GM12872 (cell line): ENCODE measurements at regions not wholly inside any gene's neighbourhood (a gene's known extent, or its start where the extent isn't known, plus 50 kb on each side); places are given as distances from the start of the nearest gene placed in this dataset.

Experiments used
- CTCF ChIP-seq: IDR thresholded peaks from 3 replicates; pipeline ENCODE4 v1.5.1; 2011; ENCODE audit warnings: low read depth, mild to moderate bottlenecking, low read length, moderate library complexity; ENCODE audit not compliant: insufficient read depth

GRCh38 chr16:16790597-16790996, 411.7 kb downstream of the NPIPA7 start:
- no peak for TF ChIP-seq CTCF

- no peak for TF ChIP-seq CTCF
These were observed 412.1 kb downstream of the NPIPA7 start for GRCh38 chr16:16791051-16791450.

- no peak for TF ChIP-seq CTCF
These were observed 418.3 kb downstream of the NPIPA7 start for GRCh38 chr16:16797239-16797638.

DNA sequence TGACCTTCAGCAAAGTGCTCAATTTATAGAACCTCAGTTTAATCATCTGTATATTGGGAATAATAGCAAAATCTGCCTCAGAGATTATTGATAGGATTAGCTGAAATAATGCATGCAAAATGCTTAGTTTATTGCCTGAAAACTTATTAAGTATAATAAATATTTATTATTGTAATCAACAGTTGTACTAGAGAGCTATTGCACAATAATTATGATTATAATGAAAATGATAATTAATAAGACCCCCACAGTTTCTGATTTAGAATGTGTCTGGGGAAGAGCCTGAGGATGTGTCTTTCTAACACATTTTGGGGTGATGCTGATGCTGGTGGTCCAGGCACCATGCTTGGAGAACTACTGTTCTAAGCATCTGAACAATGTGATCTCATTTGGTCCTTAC, 419.6 kb downstream of the NPIPA7 start:
- TF ChIP-seq CTCF, result no peak

DNA sequence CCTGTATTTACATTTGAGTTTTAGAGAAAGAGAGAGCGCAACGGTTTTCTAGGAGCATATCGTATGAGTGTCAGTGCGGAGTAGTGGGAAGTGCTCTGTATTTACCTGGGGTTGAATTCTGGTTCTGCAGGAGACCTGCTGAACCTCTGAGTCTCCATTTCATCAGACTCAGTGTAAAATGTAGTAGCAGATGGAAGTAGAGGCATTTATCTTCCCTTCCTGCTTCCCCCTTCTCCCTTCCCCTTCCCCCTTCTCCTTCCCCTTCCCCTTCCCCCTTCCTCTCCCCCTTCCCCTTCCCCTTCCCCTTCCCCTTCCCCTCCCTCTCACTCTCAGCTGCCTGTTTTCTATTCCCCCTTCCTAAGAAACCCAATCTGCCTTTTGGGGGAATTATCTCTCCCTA, 426.9 kb downstream of the NPIPA7 start:
- no peak for TF ChIP-seq CTCF

- no peak for TF ChIP-seq CTCF
These were observed 436.7 kb downstream of the NPIPA7 start for GRCh38 chr16:16815641-16816040.

- TF ChIP-seq CTCF, result no peak
These were observed 438.3 kb downstream of the NPIPA7 start for GRCh38 chr16:16817196-16817595.

DNA sequence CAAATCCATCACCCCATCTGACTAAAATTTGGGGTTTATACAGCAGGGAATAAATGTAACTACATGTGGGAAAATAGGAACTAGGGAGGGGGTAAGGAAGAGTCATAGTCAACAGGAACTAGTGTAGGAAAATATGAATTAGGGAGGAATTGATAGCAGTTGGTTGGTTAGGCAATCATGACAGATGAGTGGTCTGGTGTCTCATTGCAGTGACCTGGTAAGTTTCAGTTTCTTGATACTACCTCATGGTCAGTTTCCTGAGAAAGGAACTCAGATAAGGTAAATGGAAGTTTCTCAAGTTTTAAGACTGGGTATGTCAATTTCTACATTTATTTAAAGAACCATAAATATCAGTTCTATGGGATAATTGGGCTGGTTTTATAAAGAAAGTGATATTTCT, 442.3 kb downstream of the NPIPA7 start:
- no peak for TF ChIP-seq CTCF
